Lower lobe of right lung (tissue), 2 donors: ENCODE measurements at regions not wholly inside any gene's neighbourhood (a gene's known extent, or its start where the extent isn't known, plus 50 kb on each side); places are given as distances from the start of the nearest gene placed in this dataset.

Experiments used
- ATAC-seq, 2 donors: fragments of 200-7000 bp; cut with Tn5 transposase; one replicate each; pipeline ENCODE4 v1.9.1; 2020 to 2022; ENCODE audit warnings: mild to moderate bottlenecking in 2 of 2, moderate library complexity in 2 of 2
- DNase-seq: peaks from one replicate; pipeline ENCODE4 v3.0.0-alpha.2; 2020
- H3K27ac ChIP-seq: fragments of 200-600 bp; one replicate; pipeline ENCODE4 v1.8.0; 2022
- H3K27me3 ChIP-seq: fragments of 200-600 bp; one replicate; pipeline ENCODE4 v1.8.0; 2022; ENCODE audit warnings: low read depth
- H3K36me3 ChIP-seq: fragments of 200-600 bp; one replicate; pipeline ENCODE4 v1.8.0; 2022; ENCODE audit warnings: mild to moderate bottlenecking
- H3K4me1 ChIP-seq: fragments of 200-600 bp; one replicate; pipeline ENCODE4 v1.8.0; 2022
- H3K4me3 ChIP-seq: fragments of 200-600 bp; one replicate; pipeline ENCODE4 v1.8.0; 2022; ENCODE audit warnings: mild to moderate bottlenecking
- H3K9me3 ChIP-seq: fragments of 200-600 bp; one replicate; pipeline ENCODE4 v1.8.0; 2022
- intact Hi-C: fragments of 100-400 bp; cut with DNase I; formaldehyde crosslinking; loops from one replicate; pipeline ENCODE4 v1.11.0; 2022
- TF ChIP-seq, protein P1 (sequence below): fragments of 200-600 bp; IDR thresholded peaks from one replicate; pipeline ENCODE4 v1.8.0; 2022; ENCODE audit warnings: antibody characterized with exemption, mild to moderate bottlenecking
- donor health status: DM: no; HTN: yes; CAD: no; lungs with severe emphysema.

DNA sequence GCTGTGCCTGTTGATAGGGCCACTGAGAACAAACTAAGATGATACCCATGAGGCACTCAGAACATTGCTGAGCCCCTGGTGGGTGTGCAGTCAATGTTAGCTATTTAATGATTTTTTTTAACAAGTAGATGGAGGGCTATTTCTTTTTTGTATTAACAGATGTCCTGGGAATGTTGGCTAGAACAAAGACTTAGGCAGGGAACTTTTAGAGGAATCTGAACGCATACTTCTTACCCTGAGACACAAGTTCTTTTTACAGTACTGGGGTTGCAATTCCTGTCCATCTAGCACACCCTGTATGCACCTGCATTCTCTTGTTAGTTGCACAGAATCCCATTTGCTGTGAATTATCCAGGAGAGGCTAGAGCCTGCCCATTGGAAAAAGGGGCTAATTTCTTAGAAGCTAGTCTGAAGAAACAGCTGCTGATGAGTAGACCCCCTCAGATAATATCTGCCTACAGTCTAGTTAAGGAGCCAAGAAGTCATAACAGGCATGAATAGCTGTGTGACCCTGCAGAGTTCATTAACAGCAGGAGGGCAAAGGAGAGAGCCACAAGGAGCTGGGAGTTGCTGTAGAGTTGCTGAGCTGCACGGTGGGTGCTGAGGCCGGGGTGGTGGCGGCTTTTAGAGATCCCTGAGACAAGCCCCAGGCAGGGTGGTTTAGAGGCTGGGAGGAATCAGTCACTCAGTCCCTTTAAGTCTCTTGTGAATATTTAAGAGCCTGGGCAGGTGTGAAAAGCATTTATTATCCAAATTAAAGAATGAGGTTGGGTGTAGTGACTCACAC lies 103.7 kb upstream of the FZD8 start:
- DNase-seq = no peak
- no peaks in the 10 kb centered on the region for H3K27me3 ChIP-seq

DNA sequence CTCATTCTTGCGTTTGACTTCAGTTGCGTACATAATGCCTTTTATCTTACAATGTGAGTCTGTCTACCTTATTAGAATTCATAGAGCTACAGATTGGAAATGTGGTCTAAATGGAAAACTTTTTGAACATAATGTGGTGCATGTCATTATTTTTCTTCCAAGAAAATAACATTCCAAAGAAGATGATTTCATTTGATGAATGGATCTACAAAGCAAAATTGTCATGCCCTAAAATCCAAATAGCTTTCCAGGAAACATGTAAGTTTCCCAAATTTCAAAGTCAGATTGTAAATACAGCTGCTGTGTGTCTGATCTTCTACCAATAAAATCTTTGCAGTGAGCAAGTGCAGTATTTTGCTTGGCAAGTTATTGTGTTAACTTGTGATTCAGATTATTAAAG lies 101.8 kb upstream of the FZD8 start:
- Histone ChIP-seq H3K36me3 (no peaks in the 10 kb centered on the region), H3K27me3 (no peaks in the 10 kb centered on the region), H3K9me3 (no peaks in the 10 kb centered on the region), H3K4me3 (no peak overlapping the region), H3K27ac (no peak overlapping the region), H3K4me1 (no peaks in the 10 kb centered on the region)
- intact Hi-C loops = no loop called here
- ATAC-seq (no peak), DNase-seq (no peak)
- TF ChIP-seq, protein P1, sequence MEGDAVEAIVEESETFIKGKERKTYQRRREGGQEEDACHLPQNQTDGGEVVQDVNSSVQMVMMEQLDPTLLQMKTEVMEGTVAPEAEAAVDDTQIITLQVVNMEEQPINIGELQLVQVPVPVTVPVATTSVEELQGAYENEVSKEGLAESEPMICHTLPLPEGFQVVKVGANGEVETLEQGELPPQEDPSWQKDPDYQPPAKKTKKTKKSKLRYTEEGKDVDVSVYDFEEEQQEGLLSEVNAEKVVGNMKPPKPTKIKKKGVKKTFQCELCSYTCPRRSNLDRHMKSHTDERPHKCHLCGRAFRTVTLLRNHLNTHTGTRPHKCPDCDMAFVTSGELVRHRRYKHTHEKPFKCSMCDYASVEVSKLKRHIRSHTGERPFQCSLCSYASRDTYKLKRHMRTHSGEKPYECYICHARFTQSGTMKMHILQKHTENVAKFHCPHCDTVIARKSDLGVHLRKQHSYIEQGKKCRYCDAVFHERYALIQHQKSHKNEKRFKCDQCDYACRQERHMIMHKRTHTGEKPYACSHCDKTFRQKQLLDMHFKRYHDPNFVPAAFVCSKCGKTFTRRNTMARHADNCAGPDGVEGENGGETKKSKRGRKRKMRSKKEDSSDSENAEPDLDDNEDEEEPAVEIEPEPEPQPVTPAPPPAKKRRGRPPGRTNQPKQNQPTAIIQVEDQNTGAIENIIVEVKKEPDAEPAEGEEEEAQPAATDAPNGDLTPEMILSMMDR = no peak

More for the DNA sequence above, 103.7 kb upstream of the FZD8 start:
- TF ChIP-seq, protein P1 = no peak
- Histone ChIP-seq H3K9me3 (no peaks in the 10 kb centered on the region), H3K4me1 (no peaks in the 10 kb centered on the region), H3K4me3 (no peak overlapping the region), H3K36me3 (no peaks in the 10 kb centered on the region), H3K27ac (no peak overlapping the region)
- no peak for ATAC-seq
- intact Hi-C loops = no loop called here

DNA sequence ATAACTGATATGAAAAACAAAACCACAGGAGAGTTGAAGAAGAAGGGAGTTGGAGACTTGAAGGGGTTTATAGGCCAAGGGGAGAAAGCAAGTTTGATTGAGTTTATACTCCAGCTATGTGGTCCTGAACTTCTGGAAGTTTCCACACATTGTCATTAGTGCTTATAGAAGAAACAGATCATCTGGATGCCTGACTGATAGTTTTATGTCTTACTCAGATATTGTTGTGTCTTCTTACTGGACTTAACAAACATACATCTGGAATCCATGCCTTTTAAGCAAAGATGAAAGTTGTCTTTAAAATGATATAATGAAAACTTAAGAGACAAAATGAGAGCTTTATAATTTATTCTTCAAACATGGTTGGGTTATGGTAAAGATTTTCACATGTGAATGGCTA lies 101.3 kb upstream of the FZD8 start:
- Histone ChIP-seq H3K36me3 (no peaks in the 10 kb centered on the region), H3K27me3 (no peaks in the 10 kb centered on the region), H3K4me1 (no peaks in the 10 kb centered on the region), H3K4me3 (no peak overlapping the region), H3K9me3 (no peaks in the 10 kb centered on the region), H3K27ac (no peak overlapping the region)
- ATAC-seq (no peak), DNase-seq (no peak)
- intact Hi-C loops = no loop called here
- TF ChIP-seq, protein P1 = no peak

DNA sequence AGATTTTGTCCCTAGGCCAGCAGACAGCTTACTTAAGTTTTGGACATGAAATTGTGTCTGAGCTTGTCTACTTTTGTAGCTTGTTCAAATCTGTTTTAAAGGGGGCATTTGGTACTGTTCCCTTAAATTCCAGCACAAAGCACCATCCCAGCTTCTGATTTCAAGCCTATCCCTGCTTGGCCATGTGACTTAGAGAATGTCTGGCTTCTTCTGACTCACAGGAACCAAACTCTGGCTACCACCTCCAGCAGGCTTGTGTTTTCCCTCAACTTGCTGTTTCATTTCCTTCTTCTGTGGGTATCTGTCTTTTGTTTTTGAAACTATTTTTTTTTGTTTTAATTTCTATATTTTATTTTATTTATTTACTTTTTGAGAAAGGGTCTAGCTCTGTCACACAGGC lies 97.9 kb upstream of the FZD8 start:
- TF ChIP-seq, protein P1 = no peak
- Histone ChIP-seq H3K4me3 (no peak overlapping the region), H3K27me3 (no peaks in the 10 kb centered on the region), H3K9me3 (no peaks in the 10 kb centered on the region), H3K27ac (no peak overlapping the region), H3K4me1 (no peaks in the 10 kb centered on the region), H3K36me3 (no peaks in the 10 kb centered on the region)
- ATAC-seq = no peak
- intact Hi-C loops = no loop called here
- no peak for DNase-seq

DNA sequence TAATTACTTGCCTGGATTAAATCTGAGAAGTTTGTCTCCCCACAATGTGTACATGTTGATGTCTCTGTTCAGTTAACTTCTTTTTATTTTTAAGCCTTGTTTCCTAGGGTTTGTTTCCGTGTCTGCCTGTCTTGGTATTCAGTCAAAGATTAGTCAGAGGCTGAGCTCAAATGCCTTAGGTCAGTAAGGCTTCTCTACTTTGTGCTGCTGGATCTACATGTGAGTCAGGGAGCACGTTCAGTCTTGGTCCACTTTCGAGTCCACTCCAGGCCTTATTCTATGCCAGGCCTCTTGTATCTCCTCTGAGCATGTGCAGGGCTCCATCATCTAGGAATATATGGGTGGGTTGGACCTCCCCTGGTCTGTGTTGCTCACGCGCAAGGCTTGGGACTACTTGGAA lies 93.3 kb upstream of the FZD8 start:
- intact Hi-C loops = no loop called here
- H3K36me3 ChIP-seq = no peaks in the 10 kb centered on the region
- no peaks in the 10 kb centered on the region for H3K4me1 ChIP-seq
- DNase-seq (no peak), ATAC-seq (no peak)
- H3K27ac ChIP-seq = no peak overlapping the region
- TF ChIP-seq, protein P1 = no peak
- no peaks in the 10 kb centered on the region for H3K27me3 ChIP-seq
- no peaks in the 10 kb centered on the region for H3K9me3 ChIP-seq
- H3K4me3 ChIP-seq = no peak overlapping the region
